HUDEP-2 (cell line): ENCODE measurements at regions not wholly inside any gene's neighbourhood (a gene's known extent, or its start where the extent isn't known, plus 50 kb on each side); places are given as distances from the start of the nearest gene placed in this dataset.
A peak's percentile ranks its signal among the peaks of the same experiment; 100 is the strongest.

Experiments
- DNase-seq, 76 experiments: peaks; one replicate each; lab custom pipeline; 2025; ENCODE audit not compliant: unreplicated experiment in 76 of 76; lab: John Stamatoyannopoulos, UW

GRCh38 chr7:155173905-155174304 lies 103.8 kb downstream of the HTR5A start:
- DNase-seq: no peak

GRCh38 chr7:155178096-155178495 lies 108.0 kb downstream of the HTR5A start:
- DNase-seq: no peak

DNA sequence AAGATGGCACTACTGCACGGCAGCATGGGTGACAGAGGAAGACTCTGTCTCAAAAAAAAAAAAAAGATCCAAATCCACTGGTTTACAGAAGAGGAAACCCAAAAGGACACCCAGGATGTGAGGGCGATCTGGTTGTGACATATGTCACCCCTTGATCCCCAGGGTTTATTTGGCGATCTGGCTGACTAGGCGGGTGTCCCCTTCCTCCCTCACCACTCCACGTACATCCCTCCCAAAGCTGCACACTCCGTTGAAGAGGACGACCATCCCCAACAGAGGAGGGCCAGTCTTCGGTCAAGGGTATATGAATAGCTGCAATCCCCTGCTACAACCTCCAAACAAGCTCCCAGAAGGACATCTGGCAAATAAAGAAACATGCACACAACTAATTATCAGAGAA lies 111.6 kb downstream of the HTR5A start:
- no peak for DNase-seq

DNA sequence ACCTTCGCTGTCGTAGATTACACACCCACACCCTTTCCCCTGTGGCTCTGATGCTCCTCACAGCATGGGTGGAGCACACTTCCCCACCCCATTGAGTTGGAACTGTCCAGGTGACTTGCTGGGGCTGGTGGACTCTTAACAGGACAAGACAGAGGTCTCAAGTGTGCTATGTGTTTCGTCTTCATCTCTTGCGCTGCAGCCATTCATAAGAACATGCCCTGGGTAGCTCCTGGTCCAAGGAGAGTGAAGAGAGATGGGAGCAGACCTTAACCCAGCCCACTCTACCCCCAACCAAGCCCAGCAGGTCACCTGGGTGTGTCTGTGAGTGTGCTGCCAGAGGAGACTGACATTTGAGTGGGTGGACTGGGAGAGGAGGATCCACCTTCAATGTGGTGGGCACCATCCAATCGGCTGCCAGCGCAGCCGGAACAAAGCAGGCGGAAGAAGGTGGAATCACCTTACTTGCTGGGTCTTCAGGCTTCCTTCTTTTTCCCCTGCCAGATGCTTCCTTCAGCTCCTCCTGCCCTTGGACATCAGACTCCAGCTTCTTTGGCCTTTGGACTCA lies 112.4 kb downstream of the HTR5A start:
- no peak for DNase-seq

GRCh38 chr7:155183655-155184054 lies 113.5 kb downstream of the HTR5A start:
- DNase-seq: no peak

DNA sequence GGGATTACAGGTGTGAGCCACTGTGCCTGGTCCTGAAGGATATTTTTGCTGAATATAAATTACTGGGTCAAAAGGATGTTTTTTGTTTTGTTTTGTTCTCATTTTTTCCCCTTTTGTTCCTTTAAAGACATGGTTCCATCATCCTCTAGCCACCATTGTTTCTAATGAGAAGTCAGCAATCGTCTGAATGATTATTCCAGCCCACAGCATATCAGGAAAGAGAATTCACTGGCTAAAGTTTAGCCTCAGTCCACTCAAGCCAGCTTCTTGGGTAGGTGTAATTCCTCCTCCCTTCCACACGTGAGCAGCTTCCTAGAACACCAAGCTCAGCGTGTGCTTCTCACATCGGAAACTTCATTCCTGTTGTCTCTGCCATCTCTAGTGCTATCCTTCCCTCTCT lies 112.8 kb upstream of the INSIG1 start:
- no peak for DNase-seq

GRCh38 chr7:155187061-155187785 lies 110.5 kb upstream of the INSIG1 start:
- DNase-seq: no peak

GRCh38 chr7:155188357-155188756 lies 109.3 kb upstream of the INSIG1 start:
- DNase-seq: no peak

DNA sequence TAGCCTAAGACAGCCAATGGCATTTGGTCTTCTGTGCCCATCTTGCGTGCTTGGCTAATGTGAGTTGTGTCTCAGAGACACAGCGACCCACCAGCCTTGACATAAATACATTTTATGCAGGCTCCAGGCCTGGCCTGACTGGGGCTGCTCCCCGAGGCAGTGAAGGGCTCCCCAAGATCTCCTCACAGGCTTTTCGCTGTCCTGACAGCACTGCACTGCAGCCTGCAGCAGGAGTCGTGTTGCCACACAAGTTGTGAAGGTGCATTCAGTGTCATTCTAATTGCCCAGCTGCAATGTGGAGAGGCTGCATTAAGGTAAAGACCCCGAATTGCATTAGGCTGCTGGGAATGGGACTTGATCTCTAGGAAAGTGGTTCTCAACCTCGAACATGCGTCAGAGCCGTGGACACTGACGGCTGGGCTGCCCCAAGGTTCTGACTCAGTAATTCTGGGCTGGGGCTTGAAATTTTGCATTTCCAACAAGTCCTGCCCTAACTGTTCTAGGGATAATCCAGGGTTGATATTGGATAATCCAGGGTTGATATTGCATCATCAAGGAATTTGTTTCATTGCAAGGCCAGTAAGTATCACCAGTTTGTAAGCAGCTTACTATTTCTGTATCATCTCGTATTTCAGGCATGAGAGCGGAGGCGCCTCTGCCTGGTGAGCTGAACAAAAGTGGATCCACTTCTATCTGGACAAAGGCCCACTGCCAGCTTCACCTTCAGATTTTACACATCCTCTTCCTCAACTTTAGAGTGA lies 108.7 kb upstream of the INSIG1 start:
- DNase-seq: no peak

- DNase-seq: no peak
Observed at GRCh38 chr7:155189590-155189989, 108.1 kb upstream of the INSIG1 start.

- DNase-seq: peak in 30 of 76 experiments; percentile 2 to 51 (median 17)
Observed at GRCh38 chr7:155190688-155191087, 107.0 kb upstream of the INSIG1 start.

DNA sequence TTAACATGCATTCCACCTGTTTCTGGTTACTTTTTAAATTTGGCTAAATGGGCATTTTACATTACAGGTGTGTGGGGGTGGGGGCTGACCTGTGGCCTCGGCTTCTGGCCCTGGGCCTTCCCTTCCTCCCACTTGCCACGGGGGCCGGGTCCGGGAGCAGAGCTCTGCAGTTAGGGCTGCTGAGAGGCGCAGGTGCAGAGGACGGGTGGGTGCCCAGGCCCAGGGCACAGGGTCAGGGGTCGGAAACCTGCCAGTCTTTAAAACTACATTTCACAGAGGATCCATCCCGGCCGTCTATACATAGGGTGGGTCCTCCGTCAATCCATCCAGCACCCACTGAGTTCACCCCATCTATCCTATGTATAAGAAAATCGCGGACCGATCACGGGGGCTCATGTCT lies 106.5 kb upstream of the INSIG1 start:
- DNase-seq: no peak

GRCh38 chr7:155191901-155192478 lies 105.7 kb upstream of the INSIG1 start:
- no peak for DNase-seq

GRCh38 chr7:155192961-155193640 lies 104.6 kb upstream of the INSIG1 start:
- DNase-seq: no peak

GRCh38 chr7:155193716-155194115 lies 104.0 kb upstream of the INSIG1 start:
- DNase-seq: no peak

- no peak for DNase-seq
Observed at GRCh38 chr7:155194382-155195140, 103.1 kb upstream of the INSIG1 start.

GRCh38 chr7:155195939-155196523 lies 101.6 kb upstream of the INSIG1 start:
- no peak for DNase-seq

GRCh38 chr7:155198196-155198892 lies 99.3 kb upstream of the INSIG1 start:
- no peak for DNase-seq
